Endothelial cell of umbilical vein (primary cell): ENCODE measurements at regions not wholly inside any gene's neighbourhood (a gene's known extent, or its start where the extent isn't known, plus 50 kb on each side); places are given as distances from the start of the nearest gene placed in this dataset.

Source experiments
- EZH2 ChIP-seq: IDR thresholded peaks from 2 replicates; pipeline ENCODE4 v1.6.1; 2012; ENCODE audit warnings: borderline replicate concordance, low read depth, mild to moderate bottlenecking, moderate library complexity, low read length, inconsistent platforms; ENCODE audit not compliant: severe bottlenecking
- JUN ChIP-seq: IDR thresholded peaks from 2 replicates; pipeline ENCODE4 v1.6.1; 2011; ENCODE audit warnings: borderline replicate concordance, low read depth; ENCODE audit not compliant: insufficient read length, insufficient read depth
- POLR2A ChIP-seq: IDR thresholded peaks from 2 replicates; pipeline ENCODE4 v1.6.1; 2012; ENCODE audit warnings: low read depth, mild to moderate bottlenecking, control low read depth, low read length
- POLR2AphosphoS5 ChIP-seq: IDR thresholded peaks from 2 replicates; pipeline ENCODE4 v1.6.1; 2012; ENCODE audit warnings: low read depth, mild to moderate bottlenecking, control low read depth, low read length, moderate library complexity; ENCODE audit not compliant: insufficient read depth
- TF ChIP-seq, protein P1 (sequence below), 2 donors: IDR thresholded peaks; 1 replicate in 1 of 2; 2 replicates in 1 of 2; pipeline ENCODE4 v1.5.1; 2011; ENCODE audit warnings: low read length in 2 of 2, mild to moderate bottlenecking in 2 of 2, moderate library complexity in 2 of 2, control low read depth in 1 of 2, inconsistent platforms in 1 of 2, low read depth in 1 of 2; ENCODE audit not compliant: insufficient read depth in 1 of 2; ENCODE audit errors: extremely low read depth in 1 of 2
- TF ChIP-seq, protein P2 (sequence below): IDR thresholded peaks from 2 replicates; pipeline ENCODE4 v1.6.1; 2011; ENCODE audit not compliant: insufficient read depth, insufficient read length

- TF ChIP-seq, protein P1, sequence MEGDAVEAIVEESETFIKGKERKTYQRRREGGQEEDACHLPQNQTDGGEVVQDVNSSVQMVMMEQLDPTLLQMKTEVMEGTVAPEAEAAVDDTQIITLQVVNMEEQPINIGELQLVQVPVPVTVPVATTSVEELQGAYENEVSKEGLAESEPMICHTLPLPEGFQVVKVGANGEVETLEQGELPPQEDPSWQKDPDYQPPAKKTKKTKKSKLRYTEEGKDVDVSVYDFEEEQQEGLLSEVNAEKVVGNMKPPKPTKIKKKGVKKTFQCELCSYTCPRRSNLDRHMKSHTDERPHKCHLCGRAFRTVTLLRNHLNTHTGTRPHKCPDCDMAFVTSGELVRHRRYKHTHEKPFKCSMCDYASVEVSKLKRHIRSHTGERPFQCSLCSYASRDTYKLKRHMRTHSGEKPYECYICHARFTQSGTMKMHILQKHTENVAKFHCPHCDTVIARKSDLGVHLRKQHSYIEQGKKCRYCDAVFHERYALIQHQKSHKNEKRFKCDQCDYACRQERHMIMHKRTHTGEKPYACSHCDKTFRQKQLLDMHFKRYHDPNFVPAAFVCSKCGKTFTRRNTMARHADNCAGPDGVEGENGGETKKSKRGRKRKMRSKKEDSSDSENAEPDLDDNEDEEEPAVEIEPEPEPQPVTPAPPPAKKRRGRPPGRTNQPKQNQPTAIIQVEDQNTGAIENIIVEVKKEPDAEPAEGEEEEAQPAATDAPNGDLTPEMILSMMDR (IDR thresholded peaks at IDR 0.05; ENCODE audit: extremely low read depth in 1 of 2, insufficient read depth in 1 of 2, low read depth in 1 of 2, low read length in 2 of 2): no peak
- TF ChIP-seq, protein P2, sequence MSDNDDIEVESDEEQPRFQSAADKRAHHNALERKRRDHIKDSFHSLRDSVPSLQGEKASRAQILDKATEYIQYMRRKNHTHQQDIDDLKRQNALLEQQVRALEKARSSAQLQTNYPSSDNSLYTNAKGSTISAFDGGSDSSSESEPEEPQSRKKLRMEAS: no peak
- TF ChIP-seq POLR2A: no peak
- TF ChIP-seq POLR2AphosphoS5: no peak
- TF ChIP-seq JUN: no peak
- TF ChIP-seq EZH2: no peak
These were observed 453.3 kb downstream of the TXNL1 start for GRCh38 chr18:56185126-56185525.
